ENCODE measurements at regions not wholly inside any gene's neighbourhood (a gene's known extent, or its start where the extent isn't known, plus 50 kb on each side); places are given as distances from the start of the nearest gene placed in this dataset.

DNA sequence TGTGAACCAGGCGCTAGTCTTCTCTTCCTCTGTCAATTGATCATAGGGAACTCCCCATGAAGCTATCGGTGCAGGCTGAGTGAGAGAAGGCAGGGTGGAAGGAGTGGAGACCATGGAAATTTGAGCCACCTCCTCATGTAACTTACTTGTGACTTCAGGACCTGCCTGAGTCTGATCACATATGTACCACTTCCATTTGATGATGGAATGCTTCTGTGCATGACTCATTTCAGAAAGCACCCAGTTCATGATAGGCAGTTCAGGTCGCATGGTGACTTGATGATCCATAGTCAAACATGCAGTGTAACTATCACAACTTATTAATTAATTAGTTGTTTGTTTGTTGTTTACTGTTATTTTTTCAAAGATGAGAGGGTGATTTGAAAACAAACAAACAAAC, 1296.7 kb downstream of the SUCLG1 start:
- ATAC-seq (no peak), DNase-seq (ENCODE audit: low read depth, low spot score) (no peak), FAIRE-seq (no peak)
- POLR2A ChIA-PET = no interaction called here
- Histone ChIP-seq H3K27ac (ENCODE audit: control insufficient read depth, insufficient read depth) (no peak overlapping the region), H3K4me3 (no peak overlapping the region), H2AFZ (ENCODE audit: control insufficient read depth, low read depth, low read length) (no peak overlapping the region), H3K4me2 (ENCODE audit: control insufficient read depth, insufficient read depth) (no peak overlapping the region), H3K9me3 (replicated peaks; ENCODE audit: control insufficient read depth, insufficient read depth, low read length) (no peaks in the 10 kb centered on the region), H3K36me3 (ENCODE audit: control insufficient read depth in 2 of 2, insufficient read depth in 2 of 2, low read length in 1 of 2) (0 out of 4 replicates have a peak, but pooled peaks cover 0 to 3% of the 10 kb centered on the region in 2 experiments), H4K20me1 (ENCODE audit: control insufficient read depth, insufficient read depth) (no peaks in the 10 kb centered on the region), H3K79me2 (ENCODE audit: control insufficient read depth, insufficient read depth, low read length) (no peaks in the 10 kb centered on the region), H3K9ac (ENCODE audit: control insufficient read depth, insufficient read depth, low read length) (no peak overlapping the region), H3K4me1 (ENCODE audit: control insufficient read depth, insufficient read depth, low read length) (no peaks in the 10 kb centered on the region), H3K27me3 (replicated peaks in 1 of 2; ENCODE audit: control insufficient read depth in 2 of 2, insufficient read depth in 2 of 2, low read length in 1 of 2) (no peaks in the 10 kb centered on the region)
- 7% methylated on average over 3 of the region's 3 CpGs for WGBS (ENCODE audit: insufficient coverage, insufficient replicate concordance, low lambda C conversion rate, missing lambda C conversion rate)
- SMC1A ChIA-PET (ENCODE audit: uncharacterized antibody, unreplicated experiment) = no interaction called here
- TF ChIP-seq NR2F1 (conservative IDR thresholded peaks at IDR 0.05) = no peak
- TF ChIP-seq, protein P1, sequence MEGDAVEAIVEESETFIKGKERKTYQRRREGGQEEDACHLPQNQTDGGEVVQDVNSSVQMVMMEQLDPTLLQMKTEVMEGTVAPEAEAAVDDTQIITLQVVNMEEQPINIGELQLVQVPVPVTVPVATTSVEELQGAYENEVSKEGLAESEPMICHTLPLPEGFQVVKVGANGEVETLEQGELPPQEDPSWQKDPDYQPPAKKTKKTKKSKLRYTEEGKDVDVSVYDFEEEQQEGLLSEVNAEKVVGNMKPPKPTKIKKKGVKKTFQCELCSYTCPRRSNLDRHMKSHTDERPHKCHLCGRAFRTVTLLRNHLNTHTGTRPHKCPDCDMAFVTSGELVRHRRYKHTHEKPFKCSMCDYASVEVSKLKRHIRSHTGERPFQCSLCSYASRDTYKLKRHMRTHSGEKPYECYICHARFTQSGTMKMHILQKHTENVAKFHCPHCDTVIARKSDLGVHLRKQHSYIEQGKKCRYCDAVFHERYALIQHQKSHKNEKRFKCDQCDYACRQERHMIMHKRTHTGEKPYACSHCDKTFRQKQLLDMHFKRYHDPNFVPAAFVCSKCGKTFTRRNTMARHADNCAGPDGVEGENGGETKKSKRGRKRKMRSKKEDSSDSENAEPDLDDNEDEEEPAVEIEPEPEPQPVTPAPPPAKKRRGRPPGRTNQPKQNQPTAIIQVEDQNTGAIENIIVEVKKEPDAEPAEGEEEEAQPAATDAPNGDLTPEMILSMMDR (IDR thresholded peaks at IDR 0.05 in 2 of 3, conservative IDR thresholded peaks at IDR 0.05 in 1 of 3; ENCODE audit: control insufficient read depth in 2 of 3, extremely low read depth in 1 of 3, insufficient read depth in 1 of 3, low read depth in 3 of 3, low read length in 3 of 3) = no peak
- no peak for TF ChIP-seq CREB1 (IDR thresholded peaks at IDR 0.05; ENCODE audit: low read depth)
- TF ChIP-seq NR2C1 (IDR thresholded peaks at IDR 0.05) = no peak
- TF ChIP-seq NR2C2 (IDR thresholded peaks at IDR 0.05; ENCODE audit: borderline replicate concordance, control insufficient read depth, insufficient read length, low read depth) = no peak
- TF ChIP-seq BCLAF1 (IDR thresholded peaks at IDR 0.05) = no peak
- no peak for TF ChIP-seq RELA (IDR thresholded peaks at IDR 0.05; ENCODE audit: borderline replicate concordance, partially characterized antibody)
- TF ChIP-seq MYC (IDR thresholded peaks at IDR 0.05; ENCODE audit: insufficient read depth, insufficient read length, insufficient replicate concordance, low read length, severe bottlenecking) = no peak
- no peak for TF ChIP-seq YBX1 (IDR thresholded peaks at IDR 0.05)
- TF ChIP-seq, protein P2, sequence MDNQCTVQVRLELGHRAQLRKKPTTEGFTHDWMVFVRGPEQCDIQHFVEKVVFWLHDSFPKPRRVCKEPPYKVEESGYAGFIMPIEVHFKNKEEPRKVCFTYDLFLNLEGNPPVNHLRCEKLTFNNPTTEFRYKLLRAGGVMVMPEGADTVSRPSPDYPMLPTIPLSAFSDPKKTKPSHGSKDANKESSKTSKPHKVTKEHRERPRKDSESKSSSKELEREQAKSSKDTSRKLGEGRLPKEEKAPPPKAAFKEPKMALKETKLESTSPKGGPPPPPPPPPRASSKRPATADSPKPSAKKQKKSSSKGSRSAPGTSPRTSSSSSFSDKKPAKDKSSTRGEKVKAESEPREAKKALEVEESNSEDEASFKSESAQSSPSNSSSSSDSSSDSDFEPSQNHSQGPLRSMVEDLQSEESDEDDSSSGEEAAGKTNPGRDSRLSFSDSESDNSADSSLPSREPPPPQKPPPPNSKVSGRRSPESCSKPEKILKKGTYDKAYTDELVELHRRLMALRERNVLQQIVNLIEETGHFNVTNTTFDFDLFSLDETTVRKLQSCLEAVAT (IDR thresholded peaks at IDR 0.05) = no peak
- no peak for TF ChIP-seq LARP7 (IDR thresholded peaks at IDR 0.05)
- no peak for TF ChIP-seq DPF2 (IDR thresholded peaks at IDR 0.05)
- no peak for TF ChIP-seq CBX5 (IDR thresholded peaks at IDR 0.05; ENCODE audit: low read depth)
- no peak for TF ChIP-seq ZSCAN29 (IDR thresholded peaks at IDR 0.05)
- TF ChIP-seq SRF (IDR thresholded peaks at IDR 0.05; ENCODE audit: low read depth in 2 of 2, low read length in 2 of 2) = no peak
- TF ChIP-seq MTA3 (IDR thresholded peaks at IDR 0.05; ENCODE audit: borderline replicate concordance, low read length) = no peak
- TF ChIP-seq MEF2A (IDR thresholded peaks at IDR 0.05; ENCODE audit: insufficient read depth, low read depth, low read length) = no peak
- no peak for TF ChIP-seq RAD51 (IDR thresholded peaks at IDR 0.05)
- no peak for TF ChIP-seq ETV6 (conservative IDR thresholded peaks at IDR 0.05 in 1 of 2, IDR thresholded peaks at IDR 0.05 in 1 of 2; ENCODE audit: borderline replicate concordance in 1 of 2, low read depth in 1 of 2)
- RAD21 ChIA-PET (ENCODE audit: unreplicated experiment) = no interaction called here
- CTCF ChIA-PET = no interaction called here
- in situ Hi-C loops (cut with MboI) = no loop called here
- no TSS peak for BruUV-seq (replicated peaks)
- intact Hi-C loops (cut with micrococcal nuclease; ENCODE audit: unreplicated experiment) = no loop called here
